ENCODE measurements at regions not wholly inside any gene's neighbourhood (a gene's known extent, or its start where the extent isn't known, plus 50 kb on each side); places are given as distances from the start of the nearest gene placed in this dataset.

GRCh38 chr22:48522271-48522670, 1305.4 kb downstream of the BRD1 start:
- DNase-seq (ENCODE audit: low read depth in 3 of 3), result no peak

GRCh38 chr22:48520884-48521588, 1306.6 kb downstream of the BRD1 start:
- no peak for DNase-seq (ENCODE audit: low read depth in 3 of 3)

- DNase-seq (ENCODE audit: low read depth in 3 of 3), result no peak
Observed at GRCh38 chr22:48520207-48520606, 1307.5 kb downstream of the BRD1 start.

- DNase-seq (ENCODE audit: low read depth in 3 of 3), result no peak
Observed at GRCh38 chr22:48517039-48518030, 1310.3 kb downstream of the BRD1 start.

GRCh38 chr22:48516571-48516970, 1311.1 kb downstream of the BRD1 start:
- DNase-seq (ENCODE audit: low read depth in 3 of 3), result no peak

GRCh38 chr22:48515571-48516200, 1312.0 kb downstream of the BRD1 start:
- DNase-seq (ENCODE audit: low read depth in 3 of 3), result no peak

- DNase-seq (ENCODE audit: low read depth in 3 of 3), result no peak
Observed at GRCh38 chr22:48513929-48514328, 1313.7 kb downstream of the BRD1 start.

GRCh38 chr22:48513446-48513845, 1314.2 kb downstream of the BRD1 start:
- DNase-seq (ENCODE audit: low read depth in 3 of 3), result no peak

DNA sequence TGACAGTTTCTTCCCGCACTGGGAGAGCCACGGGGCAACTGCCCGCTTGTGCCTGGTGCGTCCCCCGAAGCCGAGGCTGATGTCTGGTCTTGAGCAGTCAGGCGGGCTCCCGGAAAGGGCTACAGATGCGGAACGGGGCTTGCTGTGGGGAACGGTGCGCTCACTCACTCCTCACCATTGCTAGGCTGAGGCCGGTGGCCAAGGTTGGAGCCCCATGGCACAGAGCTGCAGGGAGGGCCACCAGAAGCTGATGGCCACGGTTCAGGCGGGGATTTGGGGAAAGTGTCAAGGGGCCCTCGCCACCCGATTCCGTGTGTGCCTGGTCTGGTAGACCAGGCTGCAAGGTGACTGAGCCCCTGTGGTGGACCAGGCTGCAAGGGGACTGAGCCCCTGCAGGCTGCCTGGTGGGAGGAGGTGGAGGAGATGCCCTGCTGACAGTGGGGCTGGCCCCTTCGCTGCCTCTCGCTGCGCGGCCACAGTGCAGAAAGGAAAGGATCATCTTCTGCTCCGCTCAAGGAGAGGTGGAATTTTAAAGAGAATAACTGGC, 1315.8 kb downstream of the BRD1 start:
- DNase-seq (ENCODE audit: low read depth in 3 of 3), result no peak

- DNase-seq (ENCODE audit: low read depth in 3 of 3), result no peak
Observed at GRCh38 chr22:48511211-48511610, 1316.5 kb downstream of the BRD1 start.

- no peak for DNase-seq (ENCODE audit: low read depth in 3 of 3)
Observed at GRCh38 chr22:48510599-48510998, 1317.1 kb downstream of the BRD1 start.

DNA sequence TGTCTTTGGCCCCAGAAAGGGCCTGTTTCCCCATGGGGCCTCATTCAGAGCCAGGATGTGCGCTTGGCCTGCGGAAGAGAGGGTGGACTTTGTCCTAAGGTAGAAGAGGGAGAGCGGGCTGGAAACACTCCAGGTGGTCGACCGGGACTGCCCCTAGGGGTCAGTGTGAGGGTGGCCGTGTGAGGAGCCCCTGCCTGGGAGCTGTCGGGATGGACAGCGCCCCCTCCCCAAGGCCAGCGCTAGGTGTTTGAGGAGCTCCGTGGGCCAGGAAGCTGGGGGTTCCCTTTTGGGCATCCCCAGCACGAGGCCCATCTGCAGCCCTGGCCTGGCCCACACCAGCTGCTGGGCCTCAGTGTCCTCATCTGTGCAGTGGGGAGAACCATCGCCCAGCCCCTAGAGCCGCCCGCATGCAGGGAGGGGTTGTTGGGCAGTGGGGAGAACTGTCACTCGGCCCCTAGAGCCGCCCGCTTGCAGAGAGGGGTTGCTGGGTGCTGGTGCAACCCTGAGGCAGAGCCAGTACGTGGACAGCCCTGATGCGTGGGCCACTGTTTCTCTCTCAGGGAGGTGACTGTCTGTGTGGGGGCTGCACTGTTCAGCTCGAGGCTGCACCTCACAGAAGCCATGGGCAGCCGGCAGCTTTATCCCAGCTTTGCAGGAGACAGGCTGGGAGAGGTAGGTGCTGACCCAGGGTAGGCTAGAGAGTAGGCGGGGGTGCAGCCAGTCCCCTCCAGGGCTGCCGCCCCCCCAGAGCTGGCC, 1319.9 kb downstream of the BRD1 start:
- DNase-seq (ENCODE audit: low read depth in 3 of 3), result no peak

- DNase-seq (ENCODE audit: low read depth in 3 of 3), result no peak
Observed at GRCh38 chr22:48507171-48507570, 1320.5 kb downstream of the BRD1 start.

- DNase-seq (ENCODE audit: low read depth in 3 of 3), result no peak
Observed at GRCh38 chr22:48506506-48507145, 1321.0 kb downstream of the BRD1 start.

GRCh38 chr22:48505891-48506290, 1321.8 kb downstream of the BRD1 start:
- no peak for DNase-seq (ENCODE audit: low read depth in 3 of 3)

DNA sequence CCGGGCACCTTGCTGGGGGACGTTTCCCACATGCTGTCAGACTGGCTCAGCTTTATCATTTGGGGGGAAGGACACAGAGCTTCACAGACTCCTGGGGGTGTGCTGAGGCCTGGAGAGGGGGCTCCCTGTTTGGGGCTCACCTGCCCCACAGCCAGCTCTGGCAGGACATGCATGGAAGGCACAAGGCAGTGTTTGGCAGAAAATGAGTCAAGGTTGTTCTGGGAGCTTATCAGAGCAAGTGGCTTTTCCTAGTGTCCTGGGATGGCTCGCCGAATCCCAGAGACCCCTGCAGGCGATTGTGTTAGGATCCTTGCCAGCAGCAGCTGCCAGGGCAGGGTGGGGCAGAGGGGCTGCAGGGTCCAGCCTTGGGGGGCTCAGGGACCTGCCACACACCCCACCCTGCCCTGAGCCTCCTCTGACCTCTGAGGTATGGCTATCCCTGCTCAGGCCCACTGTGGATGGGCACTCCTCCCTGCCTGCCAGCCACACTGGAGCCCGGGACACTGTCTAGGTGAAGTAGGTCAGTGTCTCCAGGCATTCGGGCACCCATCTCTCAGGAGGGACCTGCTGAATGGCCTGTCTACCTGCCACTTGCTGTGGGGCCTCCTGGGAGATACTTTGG, 1323.0 kb downstream of the BRD1 start:
- no peak for DNase-seq (ENCODE audit: low read depth in 3 of 3)

DNA sequence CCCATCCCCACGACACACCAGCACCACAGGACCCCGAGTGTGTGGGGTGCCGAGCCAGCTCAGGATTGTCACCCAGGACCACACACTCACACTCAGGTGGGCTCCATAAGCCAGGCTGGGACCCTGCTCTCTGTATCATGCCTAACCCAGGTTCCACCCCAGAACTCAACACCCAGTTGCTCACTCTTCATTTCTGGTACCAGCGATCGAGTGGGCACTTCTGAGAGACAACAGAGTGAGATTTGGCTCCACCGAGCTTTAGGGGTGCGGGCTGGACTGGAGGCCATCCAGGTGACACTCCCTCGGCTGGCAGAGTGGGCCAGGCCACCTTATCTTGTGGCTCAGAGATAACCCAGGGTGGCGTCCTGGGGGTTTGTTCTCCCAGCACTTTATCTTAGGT, 1323.8 kb downstream of the BRD1 start:
- DNase-seq (ENCODE audit: low read depth in 3 of 3), result no peak

GRCh38 chr22:48503035-48503625, 1324.5 kb downstream of the BRD1 start:
- no peak for DNase-seq (ENCODE audit: low read depth in 3 of 3)

DNA sequence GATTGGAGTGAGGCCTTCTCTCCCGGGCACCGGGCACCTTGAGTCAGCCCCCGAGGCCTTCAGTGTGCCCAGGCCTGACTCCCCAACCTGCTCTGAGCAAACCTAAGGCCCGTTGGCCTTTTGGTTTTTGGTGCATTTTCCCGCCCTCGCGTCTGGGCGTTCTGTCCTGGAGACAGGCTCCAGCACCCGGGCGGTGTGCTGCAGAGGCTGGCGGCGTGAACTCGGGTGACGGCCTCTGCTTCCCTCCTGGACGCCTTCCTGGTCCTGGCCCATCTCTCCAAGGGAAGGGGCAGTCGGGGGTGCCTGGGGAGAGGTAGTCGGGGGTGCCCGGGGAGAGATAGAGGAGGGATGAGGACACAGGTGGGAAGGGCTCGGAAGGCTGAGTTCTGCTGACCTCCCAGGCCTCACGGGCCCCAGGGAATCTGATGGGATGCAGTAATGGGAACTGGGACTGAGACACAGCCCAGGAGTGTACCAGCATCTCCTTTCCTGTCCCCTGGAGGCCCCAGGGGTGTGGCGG, 1326.4 kb downstream of the BRD1 start:
- no peak for DNase-seq (ENCODE audit: low read depth in 3 of 3)

Measured in stimulated activated CD4-positive, alpha-beta T cell treated with anti-CD3 and anti-CD28 coated beads, TNF-alpha, amount 100 ng/mL, for 48 hours (primary cell).